K562 (cell line): ENCODE measurements at regions not wholly inside any gene's neighbourhood (a gene's known extent, or its start where the extent isn't known, plus 50 kb on each side); places are given as distances from the start of the nearest gene placed in this dataset.

ENCODE experiments used
- ATAC-seq: fragments of 200-7000 bp; cut with Tn5 transposase; 3 replicates; pipeline ENCODE4 v1.9.1; 2020; ENCODE audit warnings: moderate library complexity
- BruUV-seq: library from RNA; stranded (reverse); fragments of 400-500 nt; replicated peaks from 2 replicates; lab custom pipeline; 2021; lab: Mats Ljungman, UMichigan
- CTCF ChIA-PET: fragments of 300-600 bp; formaldehyde crosslinking; extraction: SDS; loops from one replicate; lab custom pipeline; 2021; ENCODE audit warnings: low intra/inter-chr PET ratio; lab: Yijun Ruan, JAX
- POLR2A ChIA-PET: fragments of 300-600, 350-650 bp; sonication (Branson Sonifier 250); formaldehyde crosslinking; extraction: SDS; loops from one replicate; lab custom pipeline; 2021; ENCODE audit warnings: antibody characterized with exemption, inconsistent platforms; lab: Yijun Ruan, JAX
- DNase-seq, 4 experiments: peaks; one replicate each; pipeline versions ENCODE4 v3.0.0 to v3.0.0-alpha.2; 2011 to 2018; ENCODE audit warnings: low spot score in 3 of 4, mixed read lengths in 3 of 4; ENCODE audit errors: extremely low read depth in 1 of 4
- FAIRE-seq: peaks from 2 replicates; lab custom pipeline; 2011; peaks lifted over from hg19 to GRCh38; lab: Jason Lieb, UNC
- H2AFZ ChIP-seq: 2 replicates; pipeline ENCODE4 v1.6.0; 2011; ENCODE audit warnings: low read depth, low read length, control low read depth, inconsistent platforms
- H3K27ac ChIP-seq: fragments of 200-600 bp; 3 replicates; pipeline ENCODE4 v1.8.0; 2011; ENCODE audit warnings: low read depth, mild to moderate bottlenecking, control low read depth, inconsistent platforms, low read length, moderate library complexity, mixed read lengths; ENCODE audit errors: extremely low read depth
- H3K27me3 ChIP-seq, 2 experiments: fragments of 300-600 bp in 1 of 2; 2 replicates in 1 of 2; 3 replicates in 1 of 2; pipeline versions ENCODE4 v1.6.0 to v1.8.0; 2011; ENCODE audit warnings: inconsistent platforms in 2 of 2, low read length in 2 of 2, mild to moderate bottlenecking in 1 of 2, mixed read lengths in 1 of 2, moderate library complexity in 1 of 2; ENCODE audit not compliant: control insufficient read depth in 2 of 2, insufficient read depth in 2 of 2
- H3K36me3 ChIP-seq: fragments of 300-600 bp; 3 replicates; pipeline ENCODE4 v1.8.0; 2011; ENCODE audit warnings: mild to moderate bottlenecking, low read length, inconsistent platforms; ENCODE audit not compliant: control insufficient read depth, insufficient read depth
- H3K4me1 ChIP-seq, 2 experiments: fragments of 200-600 bp in 1 of 2; replicated peaks in 1 of 2; 2 replicates in 1 of 2; 3 replicates in 1 of 2; pipeline versions ENCODE4 v1.5.1 to v1.8.0; 2011; ENCODE audit warnings: inconsistent platforms in 2 of 2, low read length in 2 of 2, mild to moderate bottlenecking in 1 of 2, mixed read lengths in 1 of 2, moderate library complexity in 1 of 2; ENCODE audit not compliant: control insufficient read depth in 2 of 2, insufficient read depth in 2 of 2
- H3K4me2 ChIP-seq: 2 replicates; pipeline ENCODE4 v1.6.1; 2011; ENCODE audit warnings: low read length, control low read depth, inconsistent platforms, mixed read lengths; ENCODE audit not compliant: insufficient read depth
- H3K4me3 ChIP-seq: fragments of 200-600 bp; sonication (generic), shearing (Covaris generic); 2 replicates; pipeline ENCODE4 v1.5.1; 2016; ENCODE audit warnings: control low read depth, inconsistent platforms
- H3K79me2 ChIP-seq: fragments of 200-600 bp; 3 replicates; pipeline ENCODE4 v1.8.0; 2011; ENCODE audit warnings: low read length, inconsistent platforms; ENCODE audit not compliant: control insufficient read depth, insufficient read depth
- H3K9ac ChIP-seq, 2 experiments: 2 replicates each; pipeline versions ENCODE4 v1.6.0 to v1.6.1; 2011; ENCODE audit warnings: low read depth in 2 of 2, low read length in 2 of 2, control low read depth in 1 of 2, inconsistent platforms in 1 of 2, mild to moderate bottlenecking in 1 of 2, mixed read lengths in 1 of 2; ENCODE audit not compliant: insufficient read depth in 1 of 2
- H3K9me1 ChIP-seq: one replicate; pipeline ENCODE4 v1.6.0; 2011; ENCODE audit warnings: inconsistent platforms, mild to moderate bottlenecking, low read length, moderate library complexity; ENCODE audit not compliant: control insufficient read depth, insufficient read depth
- H3K9me3 ChIP-seq: replicated peaks from 2 replicates; pipeline ENCODE4 v1.5.1; 2011; ENCODE audit warnings: low read depth, low read length, inconsistent platforms; ENCODE audit not compliant: control insufficient read depth, insufficient read depth
- H4K20me1 ChIP-seq: replicated peaks from 2 replicates; pipeline ENCODE4 v1.6.1; 2011; ENCODE audit warnings: low read length, inconsistent platforms, mixed read lengths; ENCODE audit not compliant: control insufficient read depth, insufficient read depth
- BMI1 ChIP-seq: fragments of 150-350 bp; IDR thresholded peaks from 2 replicates; pipeline ENCODE4 v1.6.1; 2014; ENCODE audit warnings: low read length
- CREB1 ChIP-seq, 2 experiments: sonication (generic) in 1 of 2; formaldehyde crosslinking in 1 of 2; IDR thresholded peaks; 2 replicates each; pipeline versions ENCODE4 v1.6.1 to v1.8.0; 2012 to 2022; ENCODE audit warnings: inconsistent platforms in 1 of 2, mild to moderate bottlenecking in 1 of 2, missing genetic modification reagents in 1 of 2, moderate library complexity in 1 of 2
- FOSL1 ChIP-seq: fragments of 200-800 bp; sonication (Bioruptor generic); conservative IDR thresholded peaks from 2 replicates; pipeline ENCODE4 v1.6.1; 2016; ENCODE audit warnings: missing genetic modification characterization, missing compliant biosample characterization
- FOXA1 ChIP-seq: fragments of 450-650 bp; IDR thresholded peaks from 2 replicates; pipeline ENCODE4 v1.6.1; 2016; ENCODE audit warnings: mild to moderate bottlenecking, borderline replicate concordance
- FOXK2 ChIP-seq, 2 experiments: fragments of 450-650 bp; IDR thresholded peaks in 1 of 2; conservative IDR thresholded peaks in 1 of 2; 2 replicates each; pipeline ENCODE4 v1.6.1; 2016; ENCODE audit warnings: low read depth in 2 of 2, mild to moderate bottlenecking in 1 of 2
- GMEB1 ChIP-seq: fragments of 250-450 bp; sonication (Bioruptor Pico); IDR thresholded peaks from 2 replicates; pipeline ENCODE4 v1.4.0; 2020; ENCODE audit warnings: mild to moderate bottlenecking
- GTF2F1 ChIP-seq: IDR thresholded peaks from 2 replicates; pipeline ENCODE4 v1.6.1; 2011; ENCODE audit warnings: low read depth, low read length, improper control_type of control experiment
- HDAC1 ChIP-seq, 2 experiments: fragments of 450-650 bp; IDR thresholded peaks; 2 replicates each; pipeline ENCODE4 v1.6.1; 2016 to 2017; ENCODE audit warnings: inconsistent platforms in 1 of 2, mild to moderate bottlenecking in 1 of 2, moderate library complexity in 1 of 2
- JUND ChIP-seq, 2 experiments: IDR thresholded peaks; 2 replicates in 1 of 2; 3 replicates in 1 of 2; pipeline ENCODE4 v1.6.1; 2011; ENCODE audit warnings: borderline replicate concordance in 2 of 2, low read depth in 2 of 2, low read length in 2 of 2, improper control_type of control experiment in 1 of 2, missing biosample characterization in 1 of 2, missing genetic modification characterization in 1 of 2, missing genetic modification reagents in 1 of 2
- MEIS2 ChIP-seq: fragments of 450-650 bp; IDR thresholded peaks from 2 replicates; pipeline ENCODE4 v1.6.1; 2014; ENCODE audit warnings: mild to moderate bottlenecking; ENCODE audit not compliant: partially characterized antibody
- NFIC ChIP-seq: fragments of 450-650 bp; IDR thresholded peaks from 2 replicates; pipeline ENCODE4 v1.6.1; 2017; ENCODE audit warnings: mild to moderate bottlenecking, inconsistent platforms
- NR2C2 ChIP-seq, 2 experiments: fragments of 200-800 bp in 1 of 2; sonication (Bioruptor generic) in 1 of 2; sonication (generic) in 1 of 2; formaldehyde crosslinking in 1 of 2; IDR thresholded peaks; 2 replicates each; pipeline versions ENCODE4 v1.6.1 to v1.8.0; 2016 to 2022; ENCODE audit warnings: mild to moderate bottlenecking in 1 of 2, missing compliant biosample characterization in 1 of 2, missing genetic modification characterization in 1 of 2, missing genetic modification reagents in 1 of 2
- RAD51 ChIP-seq: fragments of 450-650 bp; IDR thresholded peaks from 2 replicates; pipeline ENCODE4 v1.7.1; 2016; ENCODE audit warnings: low read depth, mild to moderate bottlenecking, borderline replicate concordance
- ZNF77 ChIP-seq: fragments of 250-450 bp; sonication (Bioruptor Pico); IDR thresholded peaks from 2 replicates; pipeline ENCODE4 v1.5.0; 2020
- WGBS: fragments of 100-300 bp; shearing (Covaris generic); methylation state at CpG from one replicate; pipeline ENCODE4 v1.1.6; 2016; ENCODE audit warnings: low coverage, mixed read lengths; ENCODE audit not compliant: insufficient coverage; ENCODE audit errors: missing lambda C conversion rate; 5-methylcytosine and 5-hydroxymethylcytosine counted together
- in situ Hi-C: fragments of 300-500 bp; cut with MboI; formaldehyde crosslinking; loops from 4 replicates; pipeline ENCODE4 v1.15.0; 2018; ENCODE audit warnings: inconsistent platforms, mixed read lengths
- intact Hi-C: fragments of 100-400 bp; cut with micrococcal nuclease; formaldehyde crosslinking; loops from 2 replicates; pipeline ENCODE4 v1.14.2; 2022
- TF ChIP-seq, protein P1 (sequence below), 3 experiments: IDR thresholded peaks in 2 of 3; conservative IDR thresholded peaks in 1 of 3; 2 replicates each; pipeline ENCODE4 v1.5.1; 2011 to 2012; ENCODE audit warnings: low read length in 3 of 3, mild to moderate bottlenecking in 3 of 3, control low read depth in 2 of 3, improper control_type of control experiment in 1 of 3, inconsistent platforms in 1 of 3, low read depth in 1 of 3, mixed read lengths in 1 of 3, moderate library complexity in 1 of 3; ENCODE audit not compliant: insufficient read depth in 2 of 3

- Histone ChIP-seq H2AFZ (no peak overlapping the region), H3K79me2 (no peaks in the 10 kb centered on the region), H4K20me1 (no peaks in the 10 kb centered on the region), H3K27ac (no peak overlapping the region), H3K9ac (no peak overlapping the region), H3K27me3 (peaks cover 0 to 5% of the 10 kb centered on the region in 2 experiments; a peak in 1 of 5 replicates), H3K4me3 (no peak overlapping the region), H3K4me1 (peaks cover 0 to 11% of the 10 kb centered on the region in 2 experiments; a peak in 1 of 5 replicates), H3K9me3 (no peaks in the 10 kb centered on the region), H3K9me1 (no peaks in the 10 kb centered on the region), H3K36me3 (no peaks in the 10 kb centered on the region), H3K4me2 (no peak overlapping the region)
- ChIA-PET CTCF (interaction anchor here (0.6 to 2.3 kb wide), 2 partner anchors 142 to 195 kb away, joined by 3 to 24 read pairs; no protein-coding TSS in a partner anchor), POLR2A (interaction anchor here (0.5 kb wide), 1 partner anchor 194 kb away, joined by 3 read pairs; no protein-coding TSS in a partner anchor)
- intact Hi-C loops, result loop anchor here (1.0 to 10.0 kb wide), 5 partner anchors 64 to 336 kb away; no protein-coding TSS in a partner anchor
- peak; percentile 99 for ATAC-seq
- peak; percentile 64 to 82 (median 70) for DNase-seq
- 8% methylated on average over 10 of the region's 11 CpGs for WGBS
- no TSS peak for BruUV-seq
- peak; percentile 97 for FAIRE-seq
- in situ Hi-C loops, result loop anchor here (10.0 kb wide), 1 partner anchor 1181 kb away; no protein-coding TSS in a partner anchor
- no peak for TF ChIP-seq FOXA1
- TF ChIP-seq NR2C2 (CRISPR knock-in tag; IDR thresholded peaks at IDR 0.05), result no peak
- peak; percentile 64; the same call in 1 of the 2 replicates for TF ChIP-seq NR2C2 (tag; IDR thresholded peaks at IDR 0.05)
- TF ChIP-seq ZNF77 (CRISPR knock-in tag), result no peak
- TF ChIP-seq GTF2F1, result no peak
- TF ChIP-seq, protein P1, sequence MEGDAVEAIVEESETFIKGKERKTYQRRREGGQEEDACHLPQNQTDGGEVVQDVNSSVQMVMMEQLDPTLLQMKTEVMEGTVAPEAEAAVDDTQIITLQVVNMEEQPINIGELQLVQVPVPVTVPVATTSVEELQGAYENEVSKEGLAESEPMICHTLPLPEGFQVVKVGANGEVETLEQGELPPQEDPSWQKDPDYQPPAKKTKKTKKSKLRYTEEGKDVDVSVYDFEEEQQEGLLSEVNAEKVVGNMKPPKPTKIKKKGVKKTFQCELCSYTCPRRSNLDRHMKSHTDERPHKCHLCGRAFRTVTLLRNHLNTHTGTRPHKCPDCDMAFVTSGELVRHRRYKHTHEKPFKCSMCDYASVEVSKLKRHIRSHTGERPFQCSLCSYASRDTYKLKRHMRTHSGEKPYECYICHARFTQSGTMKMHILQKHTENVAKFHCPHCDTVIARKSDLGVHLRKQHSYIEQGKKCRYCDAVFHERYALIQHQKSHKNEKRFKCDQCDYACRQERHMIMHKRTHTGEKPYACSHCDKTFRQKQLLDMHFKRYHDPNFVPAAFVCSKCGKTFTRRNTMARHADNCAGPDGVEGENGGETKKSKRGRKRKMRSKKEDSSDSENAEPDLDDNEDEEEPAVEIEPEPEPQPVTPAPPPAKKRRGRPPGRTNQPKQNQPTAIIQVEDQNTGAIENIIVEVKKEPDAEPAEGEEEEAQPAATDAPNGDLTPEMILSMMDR (IDR thresholded peaks at IDR 0.05 in 2 of 3, conservative IDR thresholded peaks at IDR 0.05 in 1 of 3; ENCODE audit: insufficient read depth in 2 of 3, low read depth in 1 of 3, low read length in 3 of 3), result peak; percentile 78 to 82 (median 79)
- no peak for TF ChIP-seq GMEB1 (CRISPR knock-in tag)
- TF ChIP-seq RAD51, result no peak
- TF ChIP-seq BMI1, result no peak
- peak; percentile 72; the same call in 1 of the 2 replicates for TF ChIP-seq FOSL1
- peak; percentile 65; the same call in 1 of the 2 replicates for TF ChIP-seq JUND (IDR thresholded peaks at IDR 0.05; ENCODE audit: borderline replicate concordance, low read depth, low read length)
- peak; percentile 67; the same call in 1 of the 3 replicates for TF ChIP-seq JUND (tag; IDR thresholded peaks at IDR 0.05; ENCODE audit: borderline replicate concordance, low read depth, low read length)
- no peak for TF ChIP-seq NFIC
- peak; percentile 97 for TF ChIP-seq MEIS2
- no peak for TF ChIP-seq CREB1 (IDR thresholded peaks at IDR 0.05)
- TF ChIP-seq CREB1 (CRISPR knock-in tag; IDR thresholded peaks at IDR 0.05), result 0 out of 2 replicates have a peak, but pooled peaks have one; percentile 34
- TF ChIP-seq HDAC1 (IDR thresholded peaks at IDR 0.05), result no peak
- TF ChIP-seq FOXK2 (conservative IDR thresholded peaks at IDR 0.05 in 1 of 2, IDR thresholded peaks at IDR 0.05 in 1 of 2; ENCODE audit: low read depth in 2 of 2), result peak; percentile 28 to 56; a peak in 2 of 4 replicates
These were observed 130.3 kb upstream of the SERP2 start for GRCh38 chr13:44243198-44243857.
